K562 (cell line): ENCODE measurements at regions not wholly inside any gene's neighbourhood (a gene's known extent, or its start where the extent isn't known, plus 50 kb on each side); places are given as distances from the start of the nearest gene placed in this dataset.

Experiments
- CBX8 ChIP-seq: fragments of 200-600 bp; sonication (generic); IDR thresholded peaks from 2 replicates; pipeline ENCODE4 v1.6.1; 2012; ENCODE audit warnings: borderline replicate concordance, mixed run types, low read depth, mild to moderate bottlenecking, moderate library complexity, mixed read lengths, low read length, control low read depth, inconsistent platforms; ENCODE audit not compliant: poor library complexity, severe bottlenecking; ENCODE audit errors: extremely low read depth
- CTBP1 ChIP-seq: fragments of 450-650 bp; IDR thresholded peaks from 2 replicates; pipeline ENCODE4 v1.6.1; 2016; ENCODE audit warnings: borderline replicate concordance
- DDX20 ChIP-seq: fragments of 450-650 bp; IDR thresholded peaks from 2 replicates; pipeline ENCODE4 v1.6.1; 2016; ENCODE audit warnings: missing genetic modification characterization, low read depth, mild to moderate bottlenecking, missing compliant biosample characterization, moderate library complexity
- ELF4 ChIP-seq: fragments of 450-650 bp; formaldehyde crosslinking; IDR thresholded peaks from 2 replicates; pipeline ENCODE4 v1.4.0; 2022; ENCODE audit warnings: missing genetic modification characterization
- GMEB1 ChIP-seq: fragments of 250-450 bp; sonication (Bioruptor Pico); IDR thresholded peaks from 2 replicates; pipeline ENCODE4 v1.4.0; 2020; ENCODE audit warnings: mild to moderate bottlenecking
- HSF4 ChIP-seq: fragments of 250-450 bp; sonication (Bioruptor Pico); IDR thresholded peaks from 2 replicates; pipeline ENCODE4 v2.1.2; 2022; ENCODE audit warnings: mild to moderate bottlenecking, moderate library complexity, borderline replicate concordance
- ID3 ChIP-seq, 2 experiments: fragments of 250-450 bp in 1 of 2; fragments of 450-650 bp in 1 of 2; sonication (Bioruptor Pico) in 1 of 2; IDR thresholded peaks; 2 replicates each; pipeline versions ENCODE4 v1.6.1 to v1.8.0; 2016 to 2021; ENCODE audit warnings: mild to moderate bottlenecking in 2 of 2, moderate library complexity in 2 of 2, missing compliant biosample characterization in 1 of 2, missing genetic modification characterization in 1 of 2
- MED1 ChIP-seq: sonication (generic); formaldehyde crosslinking; IDR thresholded peaks from 2 replicates; pipeline ENCODE4 v1.8.1; 2023; ENCODE audit warnings: missing genetic modification reagents, borderline replicate concordance
- MEF2D ChIP-seq: conservative IDR thresholded peaks from 2 replicates; pipeline ENCODE4 v1.6.1; 2016; ENCODE audit warnings: low read depth, missing genetic modification characterization, missing compliant biosample characterization
- NR1H2 ChIP-seq: sonication (generic); formaldehyde crosslinking; IDR thresholded peaks from 2 replicates; pipeline ENCODE4 v1.4.0; 2020; ENCODE audit warnings: mild to moderate bottlenecking, missing genetic modification reagents
- NUFIP1 ChIP-seq: fragments of 450-650 bp; IDR thresholded peaks from 2 replicates; pipeline ENCODE4 v1.6.1; 2018; ENCODE audit not compliant: partially characterized antibody
- PTTG1 ChIP-seq: fragments of 450-650 bp; IDR thresholded peaks from 2 replicates; pipeline ENCODE4 v1.6.1; 2016; ENCODE audit warnings: low read depth, mild to moderate bottlenecking, missing genetic modification characterization, missing compliant biosample characterization
- STAT5B ChIP-seq: fragments of 250-450 bp; sonication (Bioruptor Pico); IDR thresholded peaks from 2 replicates; pipeline ENCODE4 v1.8.0; 2021; ENCODE audit warnings: mild to moderate bottlenecking, inconsistent platforms
- TARDBP ChIP-seq: fragments of 450-650 bp; IDR thresholded peaks from 2 replicates; pipeline ENCODE4 v1.6.1; 2016
- THRA ChIP-seq: fragments of 450-650 bp; IDR thresholded peaks from 2 replicates; pipeline ENCODE4 v1.6.1; 2017; ENCODE audit warnings: mild to moderate bottlenecking, moderate library complexity
- VEZF1 ChIP-seq: fragments of 200-800 bp; sonication (Bioruptor generic); IDR thresholded peaks from 2 replicates; pipeline ENCODE4 v1.6.1; 2017; ENCODE audit warnings: missing genetic modification characterization, missing compliant biosample characterization
- ZKSCAN8 ChIP-seq: fragments of 200-800 bp; sonication (Bioruptor generic); IDR thresholded peaks from 2 replicates; pipeline ENCODE4 v1.6.1; 2016; ENCODE audit warnings: missing genetic modification characterization, missing compliant biosample characterization
- ZNF24 ChIP-seq: fragments of 450-650 bp; IDR thresholded peaks from 2 replicates; pipeline ENCODE4 v1.6.1; 2016
- ZNF263 ChIP-seq: sonication (generic); formaldehyde crosslinking; IDR thresholded peaks from 2 replicates; pipeline ENCODE4 v1.8.0; 2022; ENCODE audit warnings: mild to moderate bottlenecking, missing genetic modification reagents, borderline replicate concordance
- ZNF311 ChIP-seq: fragments of 250-450 bp; sonication (Bioruptor Pico); IDR thresholded peaks from 2 replicates; pipeline ENCODE4 v1.4.0; 2020; ENCODE audit warnings: mild to moderate bottlenecking, moderate library complexity
- ZNF584 ChIP-seq: fragments of 200-800 bp; sonication (Bioruptor generic); IDR thresholded peaks from 2 replicates; pipeline ENCODE4 v1.6.1; 2016; ENCODE audit warnings: low read depth, mild to moderate bottlenecking, missing genetic modification characterization, missing compliant biosample characterization
- ZNF740 ChIP-seq, 3 experiments: fragments of 200-800 bp in 1 of 3; sonication (Bioruptor generic) in 1 of 3; sonication (generic) in 1 of 3; formaldehyde crosslinking in 1 of 3; IDR thresholded peaks; 2 replicates each; pipeline versions ENCODE4 v1.6.1 to v1.8.0; 2016 to 2022; ENCODE audit warnings: mild to moderate bottlenecking in 2 of 3, missing compliant biosample characterization in 2 of 3, missing genetic modification characterization in 2 of 3, missing genetic modification reagents in 1 of 3

- TF ChIP-seq VEZF1 (CRISPR knock-in tag) = peak; percentile 52
- no peak for TF ChIP-seq NR1H2 (CRISPR knock-in tag)
- peak; percentile 76 for TF ChIP-seq ZNF311 (CRISPR knock-in tag)
- TF ChIP-seq ZNF24 = no peak
- TF ChIP-seq THRA = no peak
- TF ChIP-seq MEF2D (tag) = peak; percentile 88
- TF ChIP-seq PTTG1 (tag) = peak; percentile 77
- peak; percentile 84 for TF ChIP-seq ELF4 (CRISPR knock-in tag)
- TF ChIP-seq ZNF740 (CRISPR knock-in tag; IDR thresholded peaks at IDR 0.05) = no peak
- TF ChIP-seq ZNF740 (tag; IDR thresholded peaks at IDR 0.05) = peak in 1 of 2 experiments; percentile 89; a peak in 2 of 4 replicates
- no peak for TF ChIP-seq MED1 (CRISPR knock-in tag)
- no peak for TF ChIP-seq NUFIP1
- TF ChIP-seq ZNF584 (CRISPR knock-in tag) = peak; percentile 88
- no peak for TF ChIP-seq TARDBP
- TF ChIP-seq DDX20 (tag) = peak; percentile 82; the same call in 1 of the 2 replicates
- TF ChIP-seq ID3 (CRISPR knock-in tag; IDR thresholded peaks at IDR 0.05) = 0 out of 2 replicates have a peak, but pooled peaks have one; percentile 33
- peak; percentile 93 for TF ChIP-seq ID3 (tag; IDR thresholded peaks at IDR 0.05)
- TF ChIP-seq CBX8 = no peak
- TF ChIP-seq GMEB1 (CRISPR knock-in tag) = peak; percentile 24; the same call in 1 of the 2 replicates
- TF ChIP-seq STAT5B (CRISPR knock-in tag) = peak; percentile 60; the same call in 1 of the 2 replicates
- TF ChIP-seq HSF4 (CRISPR knock-in tag) = peak; percentile 89; the same call in 1 of the 2 replicates
- TF ChIP-seq ZNF263 (CRISPR knock-in tag) = no peak
- no peak for TF ChIP-seq CTBP1
- TF ChIP-seq ZKSCAN8 = peak; percentile 89
These were observed 84.9 kb upstream of the TAB3 start (continued) for GRCh38 chrX:30973784-30974427.
